ENCODE measurements at regions not wholly inside any gene's neighbourhood (a gene's known extent, or its start where the extent isn't known, plus 50 kb on each side); places are given as distances from the start of the nearest gene placed in this dataset.

GRCh38 chr10:108684431-108684830 is 1238.9 kb downstream of the XPNPEP1 start:
- TF ChIP-seq EZH2phosphoT487 (IDR thresholded peaks at IDR 0.05; ENCODE audit: insufficient read depth, low read depth) (no peak), EZH2 (IDR thresholded peaks at IDR 0.05; ENCODE audit: insufficient read depth, poor library complexity, severe bottlenecking) (no peak)

Measured in GM23248 (cell line).